SU-DHL-6 (cell line): ENCODE measurements at regions not wholly inside any gene's neighbourhood (a gene's known extent, or its start where the extent isn't known, plus 50 kb on each side); places are given as distances from the start of the nearest gene placed in this dataset.

ENCODE experiments used
- H2AFZ ChIP-seq: fragments of 200-600 bp; sonication (generic); 2 replicates; pipeline ENCODE4 v1.6.1; 2014; ENCODE audit warnings: low read depth, mild to moderate bottlenecking, moderate library complexity, mixed read lengths, antibody characterized with exemption, low read length; ENCODE audit not compliant: severe bottlenecking
- H3F3A ChIP-seq: fragments of 200-600 bp; shearing (Covaris generic); 2 replicates; pipeline ENCODE4 v1.6.0; 2016; ENCODE audit warnings: antibody characterized with exemption, mild to moderate bottlenecking; ENCODE audit not compliant: insufficient read depth
- H3K27ac ChIP-seq: fragments of 200-600 bp; sonication (generic); 2 replicates; pipeline ENCODE4 v1.5.1; 2016; ENCODE audit warnings: low read depth, mild to moderate bottlenecking, low read length, moderate library complexity, mixed read lengths
- H3K27me3 ChIP-seq: fragments of 200-600 bp; sonication (generic), shearing (Covaris generic); 2 replicates; pipeline ENCODE4 v1.6.0; 2014; ENCODE audit warnings: mild to moderate bottlenecking, low read length
- H3K36me3 ChIP-seq: fragments of 200-600 bp; sonication (generic); 2 replicates; pipeline ENCODE4 v1.6.1; 2014; ENCODE audit warnings: mild to moderate bottlenecking, low read length, mixed read lengths
- H3K4me2 ChIP-seq: fragments of 300-600, 200-600 bp; shearing (Covaris generic), sonication (generic); 2 replicates; pipeline ENCODE4 v1.6.0; 2014; ENCODE audit warnings: low read length, low read depth, mild to moderate bottlenecking; ENCODE audit not compliant: poor library complexity, severe bottlenecking
- H3K4me3 ChIP-seq: fragments of 200-600 bp; sonication (generic); 2 replicates; pipeline ENCODE4 v1.5.1; 2014; ENCODE audit warnings: antibody characterized with exemption, low read length, mild to moderate bottlenecking, mixed read lengths; ENCODE audit not compliant: insufficient read depth, poor library complexity, severe bottlenecking
- H3K79me2 ChIP-seq: fragments of 200-600 bp; sonication (generic); 2 replicates; pipeline ENCODE4 v1.6.1; 2014; ENCODE audit warnings: mild to moderate bottlenecking, low read length, moderate library complexity; ENCODE audit not compliant: insufficient read depth
- H3K9ac ChIP-seq: fragments of 200-600 bp; sonication (generic); 2 replicates; pipeline ENCODE4 v1.7.0; 2014; ENCODE audit warnings: mild to moderate bottlenecking, low read length
- H3K9me2 ChIP-seq: fragments of 200-600 bp; sonication (generic); replicated peaks from 2 replicates; pipeline ENCODE4 v1.6.1; 2014; ENCODE audit warnings: low read length; ENCODE audit not compliant: insufficient read depth
- H3K9me3 ChIP-seq: fragments of 200-600 bp; sonication (generic); 2 replicates; pipeline ENCODE4 v1.6.1; 2014; ENCODE audit warnings: low read length, mixed read lengths; ENCODE audit not compliant: insufficient read depth
- H4K20me1 ChIP-seq: fragments of 200-600 bp; sonication (generic); 2 replicates; pipeline ENCODE4 v1.6.1; 2014; ENCODE audit warnings: low read depth, mild to moderate bottlenecking, antibody characterized with exemption, low read length, moderate library complexity, mixed read lengths
- EZH2phosphoT487 ChIP-seq: fragments of 200-600 bp; sonication (generic), shearing (Covaris generic); conservative IDR thresholded peaks from 2 replicates; pipeline ENCODE4 v1.6.1; 2018; ENCODE audit warnings: mild to moderate bottlenecking, antibody characterized with exemption, low read length, moderate library complexity, mixed read lengths
- TF ChIP-seq, protein P1 (sequence below): fragments of 200-600 bp; sonication (generic); IDR thresholded peaks from one replicate; pipeline ENCODE4 v1.5.1; 2017; ENCODE audit warnings: antibody characterized with exemption, mild to moderate bottlenecking, low read length, moderate library complexity; ENCODE audit not compliant: insufficient read depth, poor library complexity, severe bottlenecking

DNA sequence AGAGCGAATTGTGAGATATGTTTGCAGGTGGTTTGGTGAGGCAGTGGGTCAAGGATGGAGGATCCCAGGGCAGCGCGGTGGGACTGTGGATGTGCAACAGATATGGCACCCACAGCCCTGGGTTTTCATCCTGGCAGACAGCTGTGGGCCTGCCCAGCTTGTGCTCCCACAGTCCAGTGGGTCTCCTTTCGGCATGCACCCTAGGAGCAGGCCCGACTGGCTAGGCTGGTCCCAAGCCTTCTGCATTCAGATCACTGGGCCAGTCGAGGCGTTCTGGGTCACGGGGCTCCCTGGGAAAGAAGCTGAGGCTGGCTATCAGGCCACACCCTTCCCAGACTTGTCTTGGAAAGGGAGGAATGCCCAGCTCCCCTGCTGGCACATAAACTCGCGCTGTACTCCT is 2289.6 kb downstream of the ARAP2 start:
- H3F3A ChIP-seq = no peaks in the 10 kb centered on the region
- no peaks in the 10 kb centered on the region for H4K20me1 ChIP-seq
- TF ChIP-seq, protein P1, sequence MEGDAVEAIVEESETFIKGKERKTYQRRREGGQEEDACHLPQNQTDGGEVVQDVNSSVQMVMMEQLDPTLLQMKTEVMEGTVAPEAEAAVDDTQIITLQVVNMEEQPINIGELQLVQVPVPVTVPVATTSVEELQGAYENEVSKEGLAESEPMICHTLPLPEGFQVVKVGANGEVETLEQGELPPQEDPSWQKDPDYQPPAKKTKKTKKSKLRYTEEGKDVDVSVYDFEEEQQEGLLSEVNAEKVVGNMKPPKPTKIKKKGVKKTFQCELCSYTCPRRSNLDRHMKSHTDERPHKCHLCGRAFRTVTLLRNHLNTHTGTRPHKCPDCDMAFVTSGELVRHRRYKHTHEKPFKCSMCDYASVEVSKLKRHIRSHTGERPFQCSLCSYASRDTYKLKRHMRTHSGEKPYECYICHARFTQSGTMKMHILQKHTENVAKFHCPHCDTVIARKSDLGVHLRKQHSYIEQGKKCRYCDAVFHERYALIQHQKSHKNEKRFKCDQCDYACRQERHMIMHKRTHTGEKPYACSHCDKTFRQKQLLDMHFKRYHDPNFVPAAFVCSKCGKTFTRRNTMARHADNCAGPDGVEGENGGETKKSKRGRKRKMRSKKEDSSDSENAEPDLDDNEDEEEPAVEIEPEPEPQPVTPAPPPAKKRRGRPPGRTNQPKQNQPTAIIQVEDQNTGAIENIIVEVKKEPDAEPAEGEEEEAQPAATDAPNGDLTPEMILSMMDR = no peak
- TF ChIP-seq EZH2phosphoT487 = no peak
- no peak overlapping the region for H3K4me2 ChIP-seq
- H3K4me3 ChIP-seq = no peak overlapping the region
- H3K27me3 ChIP-seq = no peaks in the 10 kb centered on the region
- H3K79me2 ChIP-seq = no peaks in the 10 kb centered on the region
- no peak overlapping the region for H2AFZ ChIP-seq
- no peaks in the 10 kb centered on the region for H3K9me2 ChIP-seq
- H3K27ac ChIP-seq = no peak overlapping the region
- H3K36me3 ChIP-seq = no peaks in the 10 kb centered on the region
- H3K9me3 ChIP-seq = no peaks in the 10 kb centered on the region
- no peak overlapping the region for H3K9ac ChIP-seq

GRCh38 chr4:33959519-33959918 is 2284.8 kb downstream of the ARAP2 start:
- no peaks in the 10 kb centered on the region for H3K36me3 ChIP-seq
- no peak overlapping the region for H3K4me2 ChIP-seq
- H3F3A ChIP-seq = no peaks in the 10 kb centered on the region
- no peak overlapping the region for H3K9ac ChIP-seq
- no peaks in the 10 kb centered on the region for H3K27me3 ChIP-seq
- no peak overlapping the region for H2AFZ ChIP-seq
- no peaks in the 10 kb centered on the region for H3K9me3 ChIP-seq
- no peaks in the 10 kb centered on the region for H3K9me2 ChIP-seq
- no peak overlapping the region for H3K4me3 ChIP-seq
- no peak overlapping the region for H3K27ac ChIP-seq
- no peaks in the 10 kb centered on the region for H3K79me2 ChIP-seq
- TF ChIP-seq, protein P1 = no peak
- no peak for TF ChIP-seq EZH2phosphoT487
- no peaks in the 10 kb centered on the region for H4K20me1 ChIP-seq

GRCh38 chr4:33961761-33962160 is 2282.6 kb downstream of the ARAP2 start:
- Histone ChIP-seq H2AFZ (no peak overlapping the region), H3K4me2 (no peak overlapping the region), H3K9me2 (no peaks in the 10 kb centered on the region), H3F3A (no peaks in the 10 kb centered on the region), H3K79me2 (no peaks in the 10 kb centered on the region), H3K36me3 (no peaks in the 10 kb centered on the region), H3K9ac (no peak overlapping the region), H3K9me3 (no peaks in the 10 kb centered on the region), H4K20me1 (no peaks in the 10 kb centered on the region), H3K4me3 (no peak overlapping the region), H3K27me3 (no peaks in the 10 kb centered on the region), H3K27ac (no peak overlapping the region)
- TF ChIP-seq, protein P1 = no peak
- no peak for TF ChIP-seq EZH2phosphoT487
